Putamen (tissue), 1 donor: ENCODE measurements at regions not wholly inside any gene's neighbourhood (a gene's known extent, or its start where the extent isn't known, plus 50 kb on each side); places are given as distances from the start of the nearest gene placed in this dataset.

Experiments used
- DNase-seq: peaks from one replicate; pipeline ENCODE4 v3.0.0-alpha.2; 2016; ENCODE audit warnings: low spot score

DNA sequence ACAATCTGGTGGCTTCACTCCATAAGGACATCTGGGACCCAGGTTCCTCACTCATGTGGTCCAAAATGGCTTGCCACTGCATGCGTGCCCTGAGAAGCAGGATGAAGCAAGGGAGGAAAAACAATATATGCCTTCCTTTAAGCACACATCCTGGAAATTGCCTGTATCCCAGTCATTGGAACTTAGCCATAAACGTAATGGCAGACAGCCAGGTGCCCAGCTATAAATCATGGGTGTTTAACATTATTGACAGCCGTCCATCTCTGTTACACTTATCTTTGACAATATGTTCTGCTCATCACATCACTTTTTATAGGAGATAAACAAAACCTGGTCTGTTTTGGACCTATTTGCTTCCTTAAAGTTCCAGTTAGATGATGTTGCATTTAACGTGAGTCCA, 181.0 kb downstream of the AASDH start:
- no peak for DNase-seq

DNA sequence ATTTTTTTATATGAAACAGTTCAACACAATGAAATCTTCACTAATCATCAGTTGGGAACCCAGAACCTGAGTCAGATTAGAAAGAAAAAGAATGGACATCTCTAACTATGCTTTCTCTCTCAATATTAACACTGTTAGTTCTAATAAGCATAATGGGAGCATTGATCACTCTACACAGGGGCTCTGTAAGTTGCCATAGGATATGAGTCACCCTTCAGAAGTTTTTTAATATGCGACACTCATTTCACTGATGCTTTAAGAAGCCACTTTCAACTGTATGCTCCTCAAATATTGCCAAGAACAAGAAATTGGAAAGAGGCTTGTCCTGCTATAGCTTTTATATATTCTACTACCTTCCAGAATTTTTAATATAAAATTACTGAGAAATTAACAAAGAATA, 187.0 kb downstream of the AASDH start:
- no peak for DNase-seq

DNA sequence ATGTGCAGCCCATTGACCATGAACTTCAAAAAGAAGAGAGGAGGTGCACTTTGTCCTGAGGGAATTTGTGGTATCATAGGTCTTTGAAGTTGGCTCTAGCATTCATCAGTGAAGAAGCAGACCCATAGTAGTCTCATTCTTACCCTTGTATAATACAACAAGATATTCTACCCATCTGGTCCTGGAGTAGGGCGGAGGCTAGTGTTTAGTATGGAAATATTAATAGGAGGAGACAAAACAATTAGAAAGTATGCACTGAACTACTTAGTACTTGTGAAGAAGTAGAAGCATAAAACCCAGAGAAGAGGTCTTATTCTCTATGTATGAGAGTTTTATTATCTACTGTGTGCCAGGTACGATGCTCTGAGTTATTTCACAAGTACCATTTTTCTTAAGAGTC, 189.0 kb downstream of the AASDH start:
- no peak for DNase-seq

DNA sequence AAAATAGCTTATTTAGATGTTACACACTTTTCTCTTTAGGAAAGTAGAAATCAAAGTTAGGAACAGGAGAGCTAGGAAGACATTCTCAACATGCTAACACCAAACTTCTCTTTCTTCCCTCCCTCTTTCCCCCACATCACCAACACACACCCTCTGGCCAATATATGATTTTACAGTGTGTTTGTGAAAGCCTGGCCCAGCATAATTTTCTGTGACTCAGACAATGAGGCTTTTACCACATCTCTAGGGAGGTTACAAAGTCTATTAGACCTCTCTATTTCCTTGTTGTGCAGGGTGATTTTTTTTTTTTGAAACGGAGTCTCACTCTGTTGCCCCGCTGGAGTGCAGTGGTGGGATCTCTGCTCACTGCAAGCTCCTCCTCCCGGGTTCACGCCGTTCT, 189.9 kb downstream of the AASDH start:
- DNase-seq: no peak

DNA sequence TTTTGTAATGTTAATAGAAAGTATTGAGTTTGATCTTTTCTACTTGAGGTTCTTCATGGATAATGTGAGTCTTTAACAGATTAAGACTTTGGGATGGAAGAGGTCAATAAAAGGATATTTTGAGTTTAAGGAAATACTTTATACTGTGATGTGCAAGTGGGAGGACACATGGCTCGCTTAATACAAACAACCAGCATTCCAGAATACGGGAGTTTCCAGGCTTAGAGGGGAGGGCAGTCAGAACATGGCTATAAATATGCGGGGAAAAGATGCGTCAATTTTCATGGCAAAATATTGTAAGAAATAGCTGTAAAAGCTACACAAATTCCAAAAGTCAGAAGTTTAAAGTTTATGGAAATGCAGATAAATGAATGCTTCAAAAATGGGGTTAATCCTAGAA, 192.3 kb downstream of the AASDH start:
- DNase-seq: no peak

DNA sequence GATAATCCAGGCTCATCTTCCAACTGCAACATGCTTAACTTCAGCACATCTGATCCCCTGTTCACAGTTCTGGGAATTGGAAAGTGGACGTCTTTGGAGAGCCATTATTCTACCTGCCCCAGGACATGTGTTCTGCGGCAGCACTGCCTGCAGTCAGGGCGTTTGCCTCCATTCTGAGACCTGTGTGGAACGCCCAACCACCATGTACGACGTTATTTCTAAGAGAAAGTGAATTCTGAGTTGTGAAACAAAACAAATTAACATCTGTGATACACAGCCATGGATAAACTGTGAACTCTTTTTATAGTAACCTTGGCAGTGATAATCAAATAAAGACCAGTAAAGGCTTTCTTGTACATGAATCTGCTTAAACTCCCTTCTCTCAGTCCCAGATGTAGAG, 195.8 kb downstream of the AASDH start:
- no peak for DNase-seq

DNA sequence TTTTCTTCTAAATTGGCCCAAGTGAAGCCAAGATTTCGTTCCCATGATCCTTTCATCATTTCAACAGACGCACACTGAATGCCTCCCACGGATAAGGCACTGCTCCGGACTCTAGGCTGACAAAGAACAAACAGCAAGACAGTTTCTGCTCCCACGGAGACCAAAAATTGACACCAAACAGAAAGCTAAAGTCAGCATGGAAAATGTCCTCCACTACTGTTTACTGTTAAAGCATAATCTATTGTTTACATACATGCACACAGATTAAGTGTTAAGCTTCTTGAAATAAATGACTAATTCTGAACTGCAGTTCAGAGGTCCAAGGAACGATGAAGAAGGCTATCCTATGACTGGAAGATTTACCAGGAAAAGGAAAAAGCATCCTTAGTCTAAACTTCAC, 199.6 kb downstream of the AASDH start:
- no peak for DNase-seq

DNA sequence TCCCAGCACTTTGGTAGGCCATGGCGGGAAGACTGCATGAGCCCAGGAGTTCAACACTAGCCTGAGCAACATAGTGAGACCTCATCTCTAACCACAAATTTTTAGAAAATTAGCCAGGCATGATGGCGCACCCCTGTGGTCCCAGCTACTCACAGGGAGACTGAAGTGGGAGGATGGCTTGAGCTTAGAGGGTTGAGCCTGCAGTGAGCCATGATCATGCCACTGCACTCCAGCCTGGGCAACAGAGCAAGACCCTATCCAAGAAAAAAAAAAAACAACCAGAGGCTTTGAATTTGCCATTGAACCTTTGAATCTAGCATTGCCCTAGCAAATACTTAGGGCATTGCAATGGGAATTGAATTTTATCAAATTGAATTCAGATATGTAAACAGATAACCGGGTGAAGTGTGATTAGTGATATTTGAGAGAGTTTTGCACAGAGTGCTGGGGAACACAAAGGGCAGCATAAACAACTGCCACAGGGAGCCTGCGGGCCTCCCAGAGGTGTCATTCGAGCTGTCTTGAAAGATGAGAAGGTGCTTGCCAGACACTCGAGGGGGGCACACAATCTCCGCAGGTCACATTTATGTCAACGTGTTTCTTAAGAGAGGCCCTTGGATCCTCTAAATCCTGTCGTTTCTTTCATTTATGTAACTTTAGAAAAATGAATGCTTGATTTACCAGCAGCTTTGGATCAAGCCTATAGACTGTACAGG, 200.3 kb downstream of the AASDH start:
- DNase-seq: no peak

DNA sequence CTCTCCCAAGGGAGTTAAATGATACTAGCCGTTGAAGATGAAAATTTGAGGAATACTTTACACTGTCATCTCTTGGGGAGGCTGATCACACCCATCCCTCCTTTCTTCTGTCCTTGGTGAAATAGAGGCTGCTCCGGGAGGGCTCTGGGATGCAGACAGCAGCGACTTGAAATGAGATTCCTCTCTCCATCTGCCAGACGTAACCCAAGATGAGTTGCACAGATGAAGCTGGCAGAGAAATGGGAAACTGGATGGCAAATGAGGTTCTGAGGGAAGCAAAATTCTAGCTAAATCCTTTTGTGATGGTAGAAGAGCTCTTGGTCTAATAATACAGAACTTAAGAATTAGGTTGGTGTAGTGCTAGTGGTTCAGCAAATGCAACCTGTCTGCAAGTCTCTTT, 201.4 kb downstream of the AASDH start:
- no peak for DNase-seq

DNA sequence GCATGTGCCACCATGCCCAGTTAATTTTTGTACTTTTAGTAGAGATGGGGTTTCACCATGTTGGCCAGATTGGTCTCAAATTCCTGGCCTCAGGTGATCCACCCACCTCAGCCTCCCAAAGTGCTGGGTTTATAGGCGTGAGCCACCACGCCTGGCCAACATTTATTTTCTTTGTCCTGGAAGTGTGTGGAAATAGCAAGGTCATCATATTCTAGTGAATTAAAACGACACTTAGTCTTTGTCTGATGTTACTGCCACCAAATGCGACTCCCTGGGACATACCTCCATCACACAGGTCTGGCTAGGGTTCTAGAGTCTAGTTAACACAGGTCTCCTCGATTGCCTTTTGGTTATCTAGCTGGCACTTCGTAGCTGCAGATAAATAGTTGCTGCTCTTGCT, 203.1 kb downstream of the AASDH start:
- DNase-seq: no peak

DNA sequence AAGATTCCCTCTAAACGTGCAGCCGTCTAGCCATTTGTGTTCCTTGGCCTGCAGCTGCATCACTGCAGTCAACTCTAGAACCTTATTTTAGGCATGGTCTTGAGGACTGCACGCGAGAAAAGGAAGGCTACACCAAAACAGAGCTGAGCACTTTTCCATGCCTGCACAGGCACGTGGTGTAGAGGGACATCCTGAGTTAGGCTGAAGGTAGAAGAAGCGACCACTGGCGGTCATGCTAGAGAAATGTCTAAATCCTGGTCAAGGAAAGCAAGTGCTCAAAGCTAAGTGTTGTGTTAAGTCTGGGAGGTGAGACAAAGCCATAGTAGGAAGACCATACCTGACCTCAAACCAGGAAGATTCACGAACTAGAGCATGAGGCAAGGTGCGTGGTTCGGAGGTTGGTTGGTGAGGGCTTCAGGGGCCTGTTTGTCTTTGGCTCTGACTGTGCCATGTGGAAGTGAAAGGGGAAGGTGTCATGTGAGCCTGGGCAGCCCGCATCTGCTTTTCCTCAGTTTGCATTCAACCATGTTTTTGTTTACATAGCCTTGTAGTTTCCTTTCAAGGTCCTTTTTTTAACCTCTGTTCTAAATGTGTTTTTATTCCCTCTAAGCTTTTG, 203.8 kb downstream of the AASDH start:
- DNase-seq: peak; percentile 12

DNA sequence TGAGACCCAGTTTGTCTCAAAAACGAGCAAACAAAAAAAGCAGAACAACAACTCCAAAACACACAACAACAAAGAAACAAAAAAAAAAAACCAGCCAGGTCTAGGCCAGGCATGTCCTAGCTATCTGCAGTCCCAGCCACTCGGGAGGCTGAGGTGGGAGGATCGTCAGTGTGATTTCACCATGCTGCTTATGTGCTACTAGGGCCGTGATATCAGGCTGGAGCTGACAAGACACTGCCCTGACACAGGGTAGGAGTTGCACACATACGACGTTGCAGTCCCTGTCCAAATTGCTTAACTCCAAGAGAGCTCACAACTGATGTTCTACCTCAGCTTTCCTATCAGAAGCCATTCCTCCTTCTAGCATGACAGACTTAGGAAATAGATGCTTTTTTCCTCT, 204.9 kb downstream of the AASDH start:
- no peak for DNase-seq

DNA sequence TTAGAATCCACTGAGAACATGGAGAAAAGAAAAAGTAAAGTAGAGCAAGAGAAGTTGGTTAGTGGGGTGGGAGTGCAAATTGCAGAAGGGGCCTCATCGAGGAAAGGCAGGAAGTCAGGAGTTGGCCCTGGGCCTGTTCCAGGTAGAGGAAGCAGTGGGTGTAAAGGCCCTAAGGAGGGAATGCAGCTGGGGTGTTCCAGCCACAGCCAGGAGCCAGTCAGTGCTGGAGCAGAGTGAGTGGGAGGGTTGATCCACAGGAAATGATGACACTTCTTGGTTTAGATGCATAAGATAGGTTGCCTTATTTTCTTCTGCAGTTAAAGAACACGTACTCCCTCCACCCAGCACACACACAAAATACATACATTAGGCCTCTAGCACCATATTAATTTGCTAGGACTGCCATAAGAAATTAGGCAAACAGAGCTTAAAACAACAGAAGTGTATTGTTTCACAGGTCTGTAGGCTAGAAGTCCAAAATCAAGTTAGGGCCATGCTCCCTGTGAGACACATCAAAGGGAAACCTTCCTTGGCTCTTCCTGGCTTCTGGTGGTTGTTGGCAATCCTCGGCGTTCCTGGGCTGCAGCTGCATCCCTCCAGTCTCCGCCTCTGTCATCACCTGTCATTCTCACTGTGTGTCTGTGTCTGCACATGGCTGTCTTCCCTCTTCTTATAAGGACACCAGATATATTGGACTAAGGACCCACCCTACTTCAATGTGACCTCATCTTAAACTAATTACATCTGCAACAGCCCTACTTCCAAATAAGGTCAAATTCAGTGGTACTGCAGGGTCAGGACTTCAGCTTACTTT, 205.9 kb downstream of the AASDH start:
- no peak for DNase-seq

DNA sequence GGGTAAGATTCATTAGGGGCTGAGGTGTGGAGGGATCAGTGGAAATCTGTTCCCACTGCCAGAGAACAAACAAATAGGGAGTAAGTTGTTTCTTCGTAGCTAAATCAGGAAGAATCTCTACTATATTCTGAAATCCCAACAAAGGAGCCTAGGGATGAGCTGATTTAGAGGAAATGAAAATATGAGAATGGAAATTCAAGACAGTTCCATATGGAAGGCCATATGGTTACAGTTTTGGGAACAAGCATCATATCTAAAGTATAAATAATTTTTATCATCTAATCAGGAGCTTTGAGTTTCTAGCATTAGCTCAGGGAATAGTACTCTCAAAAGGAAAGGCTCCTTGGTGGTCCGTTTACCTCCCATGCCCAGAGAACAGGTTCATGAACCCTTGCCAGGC, 218.2 kb downstream of the AASDH start:
- DNase-seq: no peak

DNA sequence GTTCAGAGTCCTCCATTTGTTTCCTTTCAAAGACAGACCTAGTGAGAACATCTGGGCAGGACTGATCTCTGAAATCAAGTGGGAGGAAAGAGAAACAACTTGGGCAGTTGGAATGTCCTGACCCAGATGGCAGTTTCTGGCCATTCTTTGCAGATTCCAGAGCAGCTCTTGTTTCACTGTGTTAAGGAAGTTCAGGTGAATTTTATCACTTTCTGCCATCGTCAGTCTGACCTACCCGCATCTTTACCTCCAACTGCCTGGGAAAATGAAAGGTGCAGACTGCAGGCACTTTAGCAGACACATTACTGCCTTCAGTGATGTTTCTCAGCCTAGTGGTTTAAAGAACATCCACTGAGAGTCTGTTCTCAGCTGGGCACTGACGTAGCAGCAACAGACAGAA, 216.2 kb downstream of the CEP135 start:
- DNase-seq: no peak

DNA sequence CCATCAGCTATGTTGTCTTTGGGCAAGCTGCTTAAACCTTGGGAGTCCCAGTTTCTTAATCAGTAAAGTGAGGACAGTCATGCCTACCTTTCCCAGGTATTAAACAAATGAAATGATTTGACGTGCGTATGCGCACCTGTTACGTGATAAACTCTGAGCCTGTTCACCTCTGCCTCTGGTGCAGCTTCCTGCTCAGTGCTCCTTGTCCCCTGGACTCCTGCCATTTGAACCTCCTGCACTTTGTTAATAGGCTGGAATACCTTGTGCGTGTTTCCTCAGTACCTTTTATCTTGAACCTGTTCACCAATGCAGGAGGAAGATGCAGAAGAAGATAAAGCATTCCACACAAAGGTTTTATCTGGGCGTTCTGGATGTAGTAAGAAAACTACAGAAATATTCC, 211.9 kb downstream of the CEP135 start:
- DNase-seq: no peak

DNA sequence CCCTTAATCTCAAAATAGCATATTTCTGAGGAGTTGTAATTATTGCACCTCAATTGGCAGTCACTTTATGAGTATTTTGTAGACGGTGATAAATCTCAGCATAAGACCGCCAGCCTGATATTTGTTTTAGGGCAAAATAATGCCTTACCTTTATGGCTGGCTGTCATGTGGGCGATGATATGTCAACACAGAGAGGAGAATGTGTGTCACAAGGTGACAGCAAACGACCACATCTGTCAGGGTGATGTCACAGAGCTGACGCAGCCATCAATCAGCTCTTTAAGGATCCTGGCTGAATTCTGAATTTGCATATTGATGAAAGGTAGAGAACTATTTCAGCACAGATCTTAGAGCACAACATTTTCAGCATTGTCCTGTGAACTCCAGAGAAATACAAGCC, 209.7 kb downstream of the CEP135 start:
- no peak for DNase-seq

DNA sequence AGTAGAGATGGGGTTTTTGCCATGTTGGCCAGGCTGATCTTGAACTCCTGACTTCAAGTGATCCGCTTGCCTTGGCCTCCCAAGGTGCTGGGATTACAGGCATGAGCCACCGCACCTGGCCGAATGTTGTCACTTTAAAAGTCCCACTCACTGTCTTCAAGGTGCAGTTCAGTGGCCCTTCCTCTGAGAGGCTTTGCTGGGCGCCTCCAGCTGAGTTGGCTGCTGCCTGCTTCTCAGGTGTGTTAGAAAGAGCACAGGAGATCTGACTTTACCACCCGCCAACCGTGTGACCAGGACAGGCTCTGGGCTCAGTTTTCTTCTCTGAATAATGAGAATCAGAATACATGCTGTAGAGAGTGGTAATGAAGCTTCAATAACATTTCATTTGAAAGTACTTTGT, 207.4 kb downstream of the CEP135 start:
- no peak for DNase-seq

DNA sequence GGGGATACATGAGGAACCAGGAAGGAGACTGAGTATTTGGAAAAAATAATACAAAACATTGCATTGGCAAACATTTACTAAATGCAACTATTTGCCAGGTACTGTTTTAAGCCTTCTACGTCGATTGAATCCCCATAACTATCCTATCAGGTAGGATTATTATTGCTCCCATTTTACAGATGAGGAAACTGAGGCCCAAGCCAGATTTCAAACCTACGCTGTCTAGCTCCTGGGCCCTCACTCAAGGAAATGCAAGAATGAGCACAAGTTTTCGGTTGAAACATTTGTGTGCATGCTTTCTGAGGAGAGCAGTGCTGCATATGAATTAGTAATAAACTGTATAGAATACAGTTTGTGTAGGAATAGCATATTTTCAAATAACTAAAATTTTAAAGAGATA, 206.7 kb downstream of the CEP135 start:
- no peak for DNase-seq

DNA sequence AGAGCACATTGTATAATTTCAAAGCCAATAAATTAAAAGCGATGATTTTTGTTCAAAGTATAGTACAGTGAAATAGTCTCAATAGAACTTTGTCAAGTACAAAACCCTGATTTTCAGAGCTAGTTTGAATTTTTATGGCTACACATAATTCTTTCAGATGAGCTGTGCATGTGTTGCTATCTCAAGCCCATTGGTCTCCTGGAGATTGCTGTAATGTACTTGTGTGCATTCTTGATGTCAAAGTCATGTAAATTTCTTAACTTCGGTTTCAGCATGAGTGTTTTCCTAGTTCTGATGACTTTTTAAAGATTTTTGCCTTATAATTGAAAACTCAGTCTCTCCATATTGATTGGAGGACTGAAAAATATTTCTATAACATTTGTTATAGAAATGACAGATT, 200.8 kb downstream of the CEP135 start:
- DNase-seq: no peak

DNA sequence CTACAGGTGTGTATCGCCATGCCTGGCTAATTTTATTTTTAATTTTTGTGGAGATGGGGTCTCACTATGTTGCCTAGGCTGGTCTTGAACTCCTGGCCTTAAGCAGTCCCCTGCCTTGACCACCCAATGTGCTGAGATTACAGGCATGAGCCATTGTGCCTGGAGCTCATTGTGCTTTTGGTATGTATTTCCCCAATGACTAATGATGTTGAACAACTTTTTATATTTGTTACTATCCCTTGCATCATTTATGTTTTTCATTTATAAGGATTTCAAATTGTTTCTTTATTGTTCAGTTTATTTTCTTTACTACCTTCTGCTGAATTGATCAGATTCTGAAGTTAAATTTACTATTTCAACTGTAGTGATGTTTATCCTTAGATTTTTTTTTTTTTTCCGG, 199.7 kb downstream of the CEP135 start:
- no peak for DNase-seq

DNA sequence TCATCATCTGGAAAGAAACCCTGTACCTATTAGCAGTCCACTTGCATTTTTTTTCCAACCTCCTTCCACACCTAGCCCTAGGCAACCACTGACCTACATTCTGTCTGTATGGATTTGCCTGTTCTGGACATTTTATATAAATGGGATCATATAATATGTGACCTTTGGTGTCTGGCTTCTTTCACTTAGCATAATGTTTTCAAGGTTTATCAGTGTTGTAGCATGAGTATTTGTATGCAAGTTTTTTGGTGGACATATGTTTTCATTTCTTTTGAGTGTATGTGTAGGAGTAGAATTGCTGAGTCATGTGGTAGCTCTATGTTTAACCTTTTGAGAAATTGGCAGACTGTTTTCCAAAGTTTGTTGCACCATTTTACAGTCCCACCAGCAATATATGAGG, 198.6 kb downstream of the CEP135 start:
- DNase-seq: no peak

DNA sequence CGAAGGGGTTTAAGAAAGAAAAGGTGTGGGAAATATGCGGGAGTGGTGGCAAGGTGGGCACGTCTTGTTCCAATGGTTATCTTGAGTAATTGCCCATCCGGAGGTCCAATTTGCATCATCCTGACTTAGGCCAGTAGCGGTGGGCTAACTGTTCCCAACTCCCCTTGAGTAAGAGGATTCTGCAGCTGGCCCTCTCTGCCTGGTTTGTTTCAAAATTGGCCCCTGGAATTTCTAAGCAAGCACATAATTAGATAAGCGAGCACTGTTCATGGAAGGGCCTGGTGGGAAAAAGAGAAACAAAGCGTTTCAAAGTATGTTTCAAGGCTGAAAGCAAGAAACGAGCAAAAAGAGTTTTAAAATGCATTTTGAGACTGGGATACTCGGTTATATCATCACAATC, 198.2 kb downstream of the CEP135 start:
- no peak for DNase-seq
